ENCODE measurements at regions not wholly inside any gene's neighbourhood (a gene's known extent, or its start where the extent isn't known, plus 50 kb on each side); places are given as distances from the start of the nearest gene placed in this dataset.

GRCh38 chr1:239282411-239282810 is 104.0 kb upstream of the CHRM3 start:
- TF ChIP-seq CTCF (IDR thresholded peaks at IDR 0.05) = no peak
- no peak for TF ChIP-seq ZFX (IDR thresholded peaks at IDR 0.05; ENCODE audit: borderline replicate concordance)

All from 22Rv1 (cell line).